ENCODE measurements at regions not wholly inside any gene's neighbourhood (a gene's known extent, or its start where the extent isn't known, plus 50 kb on each side); places are given as distances from the start of the nearest gene placed in this dataset. TPM values are rescaled to one million over a fixed set of nuclear protein-coding genes. Genes with fewer than 3 reads are reported as not detected.

Small RNA genes in the stretch of these regions (small RNA-seq; reads per million reads assigned to genes)
- not detected for gene RNU6-138P (ENCODE audit: insufficient read depth)

Data from H1 (cell line).